ENCODE measurements at regions not wholly inside any gene's neighbourhood (a gene's known extent, or its start where the extent isn't known, plus 50 kb on each side); places are given as distances from the start of the nearest gene placed in this dataset.

GRCh38 chr2:236656166-236656565 is 86.5 kb downstream of the ACKR3 start:
- ATAC-seq (ENCODE audit: low FRiP score) (no peak), DNase-seq (ENCODE audit: low spot score) (no peak)
- TF ChIP-seq, protein P1, sequence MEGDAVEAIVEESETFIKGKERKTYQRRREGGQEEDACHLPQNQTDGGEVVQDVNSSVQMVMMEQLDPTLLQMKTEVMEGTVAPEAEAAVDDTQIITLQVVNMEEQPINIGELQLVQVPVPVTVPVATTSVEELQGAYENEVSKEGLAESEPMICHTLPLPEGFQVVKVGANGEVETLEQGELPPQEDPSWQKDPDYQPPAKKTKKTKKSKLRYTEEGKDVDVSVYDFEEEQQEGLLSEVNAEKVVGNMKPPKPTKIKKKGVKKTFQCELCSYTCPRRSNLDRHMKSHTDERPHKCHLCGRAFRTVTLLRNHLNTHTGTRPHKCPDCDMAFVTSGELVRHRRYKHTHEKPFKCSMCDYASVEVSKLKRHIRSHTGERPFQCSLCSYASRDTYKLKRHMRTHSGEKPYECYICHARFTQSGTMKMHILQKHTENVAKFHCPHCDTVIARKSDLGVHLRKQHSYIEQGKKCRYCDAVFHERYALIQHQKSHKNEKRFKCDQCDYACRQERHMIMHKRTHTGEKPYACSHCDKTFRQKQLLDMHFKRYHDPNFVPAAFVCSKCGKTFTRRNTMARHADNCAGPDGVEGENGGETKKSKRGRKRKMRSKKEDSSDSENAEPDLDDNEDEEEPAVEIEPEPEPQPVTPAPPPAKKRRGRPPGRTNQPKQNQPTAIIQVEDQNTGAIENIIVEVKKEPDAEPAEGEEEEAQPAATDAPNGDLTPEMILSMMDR (IDR thresholded peaks at IDR 0.05): no peak

DNA sequence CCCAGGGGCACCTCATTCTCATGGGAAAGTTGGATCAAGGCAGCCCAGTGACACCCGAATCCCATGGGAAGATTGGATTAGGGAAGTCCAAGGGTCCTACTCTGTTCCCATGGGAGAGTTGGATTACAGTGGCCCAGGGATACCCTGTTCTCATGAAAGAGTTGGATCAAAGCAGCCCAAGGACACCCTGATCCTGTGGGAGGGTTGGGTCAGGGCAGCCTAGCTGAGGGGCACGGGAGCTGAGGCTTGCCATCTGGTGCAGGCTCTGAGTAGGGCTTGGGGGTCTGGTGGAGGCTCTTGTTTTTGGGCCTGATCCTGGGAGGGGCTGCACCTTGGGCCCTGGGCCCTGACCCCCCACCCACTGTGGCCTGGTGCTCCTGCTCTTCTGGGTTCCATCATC is 87.1 kb downstream of the ACKR3 start:
- TF ChIP-seq, protein P1 (IDR thresholded peaks at IDR 0.05): no peak
- no peak for DNase-seq (ENCODE audit: low spot score)
- no peak for ATAC-seq (ENCODE audit: low FRiP score)

DNA sequence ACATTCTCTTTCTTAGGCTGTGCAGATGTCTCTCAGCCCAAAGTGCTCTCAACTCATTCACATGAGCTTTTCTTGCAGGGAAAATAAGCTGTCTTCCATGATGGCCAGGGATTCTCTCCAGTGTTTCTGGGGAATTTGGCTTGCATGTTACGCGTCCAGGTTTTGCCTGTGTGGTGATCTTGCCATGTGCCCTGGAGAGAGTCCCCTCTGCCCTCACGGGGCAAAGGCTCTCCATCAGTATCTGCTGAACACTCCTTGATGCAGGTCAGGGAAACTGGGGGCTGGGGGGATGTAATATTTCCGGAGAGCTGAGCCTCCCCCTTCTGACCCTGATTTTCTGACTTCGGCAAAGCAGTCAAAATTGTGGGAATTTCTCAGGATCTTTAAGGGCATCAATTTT is 87.6 kb downstream of the ACKR3 start:
- TF ChIP-seq, protein P1 (IDR thresholded peaks at IDR 0.05): no peak
- ATAC-seq (ENCODE audit: low FRiP score): no peak
- no peak for DNase-seq (ENCODE audit: low spot score)

DNA sequence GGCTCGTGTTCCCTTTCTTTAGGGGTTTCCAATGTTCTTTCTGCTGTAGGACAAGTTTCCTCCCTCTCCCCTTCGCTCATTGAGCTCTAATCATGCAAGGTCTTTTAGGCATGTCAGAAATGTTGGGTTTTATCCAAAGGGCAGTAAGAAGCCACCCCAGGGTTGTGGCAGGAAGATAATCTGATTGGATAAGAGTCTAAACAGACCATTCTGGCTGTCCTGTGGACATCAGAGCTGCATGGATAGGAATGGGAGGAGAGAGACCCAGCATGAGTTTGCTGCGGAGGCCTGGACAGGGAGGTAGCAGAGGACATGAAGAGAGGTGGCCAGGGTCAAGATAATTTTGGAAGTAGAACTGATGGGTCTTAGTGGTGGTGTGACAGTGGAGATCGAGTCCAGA is 88.2 kb downstream of the ACKR3 start:
- ATAC-seq (ENCODE audit: low FRiP score) (no peak), DNase-seq (ENCODE audit: low spot score) (no peak)
- TF ChIP-seq, protein P1 (IDR thresholded peaks at IDR 0.05): no peak

DNA sequence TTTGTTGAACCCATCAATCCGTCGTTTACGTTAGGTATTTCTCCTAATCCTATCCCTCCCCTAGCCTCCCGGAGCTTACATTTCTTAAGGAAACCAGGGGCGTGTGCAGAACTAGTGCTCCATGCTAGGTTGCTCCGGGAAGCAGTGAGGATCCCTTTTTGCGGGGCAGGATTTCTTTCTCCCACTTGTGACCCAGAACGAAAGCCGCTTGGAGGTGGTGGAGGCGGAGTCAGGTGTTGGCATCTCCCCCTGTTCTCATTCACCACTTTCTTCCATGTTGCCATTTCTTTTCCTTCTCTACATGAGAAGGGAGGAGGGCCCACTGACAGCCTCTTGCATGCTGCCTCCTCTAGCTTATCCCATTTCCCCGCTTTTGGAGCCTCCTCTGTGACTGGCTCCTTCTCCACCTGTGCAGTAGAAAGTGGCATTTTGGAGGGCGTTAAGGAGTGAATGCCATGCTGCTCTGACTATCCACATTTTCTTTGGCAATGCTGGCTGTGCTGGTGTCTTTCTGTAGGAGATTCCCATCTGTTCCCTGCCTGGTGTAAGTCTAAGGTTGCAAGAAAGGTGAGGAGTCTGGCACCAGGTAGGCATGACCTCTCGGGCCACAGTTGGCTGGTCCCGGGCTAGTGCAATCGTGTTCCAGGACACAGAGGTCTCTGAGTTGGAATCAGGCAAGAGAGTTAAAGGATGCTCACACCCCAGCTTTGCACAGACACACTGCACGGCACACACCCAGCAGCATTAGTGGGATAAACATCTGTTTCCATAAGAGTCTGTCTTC is 89.5 kb downstream of the ACKR3 start:
- DNase-seq (ENCODE audit: low spot score) (no peak), ATAC-seq (ENCODE audit: low FRiP score) (no peak)
- TF ChIP-seq, protein P1 (IDR thresholded peaks at IDR 0.05): no peak

DNA sequence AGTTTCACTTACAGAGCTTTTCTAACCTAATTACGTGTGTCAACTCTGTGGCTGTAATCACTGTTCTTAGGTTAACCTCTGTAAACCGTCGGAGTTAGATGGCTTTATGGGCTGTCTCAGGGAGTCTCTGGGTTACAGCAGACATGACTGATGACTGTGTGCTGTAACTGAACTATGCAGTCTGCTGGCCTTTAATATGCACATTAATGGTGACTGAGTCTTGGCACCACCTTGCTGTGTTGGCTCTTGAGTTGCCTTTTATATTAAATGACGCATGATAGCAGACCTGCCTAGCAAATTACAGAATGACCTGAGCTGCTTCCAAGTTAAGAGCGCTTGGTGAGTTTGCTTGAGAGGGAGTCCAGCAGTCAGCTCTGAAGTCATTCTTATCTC is 90.1 kb downstream of the ACKR3 start:
- TF ChIP-seq, protein P1 (IDR thresholded peaks at IDR 0.05): no peak
- peak; percentile 75 for ATAC-seq (ENCODE audit: low FRiP score)
- no peak for DNase-seq (ENCODE audit: low spot score)

DNA sequence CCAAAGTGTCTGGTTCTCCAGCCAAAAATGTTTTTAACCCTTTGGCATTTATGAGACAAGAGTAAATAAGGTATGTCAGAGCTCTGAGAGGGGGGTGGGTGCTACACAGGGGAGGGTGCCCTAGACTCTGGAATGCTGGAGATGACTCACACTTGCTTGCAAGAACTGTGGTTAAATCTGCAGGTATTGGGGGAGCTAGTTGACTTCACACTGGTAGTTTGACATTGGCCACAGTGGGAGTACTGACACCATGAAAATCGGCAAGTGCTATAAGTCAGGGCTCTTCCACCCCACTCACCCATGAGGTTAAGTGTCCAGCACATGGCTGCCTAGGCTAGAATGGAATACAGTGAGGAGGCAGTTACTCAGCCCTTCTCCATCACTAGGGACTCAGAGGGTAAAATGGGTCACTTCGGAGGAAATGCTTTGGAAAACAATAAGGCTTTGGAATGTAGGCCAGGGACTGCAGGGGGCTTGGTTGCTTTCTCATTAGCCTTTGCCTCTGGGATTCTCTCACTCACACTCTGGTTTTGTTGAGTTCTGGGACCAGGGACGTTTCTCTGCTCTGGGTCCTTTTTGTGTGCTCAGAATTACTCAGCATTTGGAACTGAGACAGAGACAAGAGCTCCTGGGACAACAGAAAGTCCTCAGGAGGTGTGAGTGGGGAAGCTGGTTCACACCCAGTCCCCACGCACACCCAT is 91.6 kb downstream of the ACKR3 start:
- TF ChIP-seq, protein P1 (IDR thresholded peaks at IDR 0.05): no peak
- no peak for DNase-seq (ENCODE audit: low spot score)
- ATAC-seq (ENCODE audit: low FRiP score): no peak
